ENCODE measurements at regions not wholly inside any gene's neighbourhood (a gene's known extent, or its start where the extent isn't known, plus 50 kb on each side); places are given as distances from the start of the nearest gene placed in this dataset.

- DNase-seq (ENCODE audit: low read depth): no peak
These were observed 61.7 kb upstream of the PSD2 start for GRCh38 chr5:139733698-139734538.

GRCh38 chr5:139734539-139734916, 61.1 kb upstream of the PSD2 start:
- DNase-seq (ENCODE audit: low read depth): no peak

- DNase-seq (ENCODE audit: low read depth): no peak
These were observed 57.1 kb upstream of the PSD2 start for GRCh38 chr5:139738193-139739149.

GRCh38 chr5:139739150-139739974, 56.2 kb upstream of the PSD2 start:
- DNase-seq (ENCODE audit: low read depth): no peak

- no peak for DNase-seq (ENCODE audit: low read depth)
These were observed 55.2 kb upstream of the PSD2 start for GRCh38 chr5:139740138-139740991.

- DNase-seq (ENCODE audit: low read depth): no peak
These were observed 54.5 kb upstream of the PSD2 start for GRCh38 chr5:139740992-139741672.

GRCh38 chr5:139741823-139742172, 53.8 kb upstream of the PSD2 start:
- no peak for DNase-seq (ENCODE audit: low read depth)

GRCh38 chr5:139742173-139742903, 53.3 kb upstream of the PSD2 start:
- no peak for DNase-seq (ENCODE audit: low read depth)

- no peak for DNase-seq (ENCODE audit: low read depth)
These were observed 52.4 kb upstream of the PSD2 start for GRCh38 chr5:139743001-139743771.

- no peak for DNase-seq (ENCODE audit: low read depth)
These were observed 51.8 kb upstream of the PSD2 start for GRCh38 chr5:139743804-139744203.

- DNase-seq (ENCODE audit: low read depth): no peak
These were observed 51.0 kb upstream of the PSD2 start for GRCh38 chr5:139744471-139745131.

GRCh38 chr5:139745132-139745799, 50.3 kb upstream of the PSD2 start:
- DNase-seq (ENCODE audit: low read depth): no peak

GRCh38 chr5:139745800-139746690, 49.6 kb upstream of the PSD2 start:
- DNase-seq (ENCODE audit: low read depth): peak; percentile 18

Measured in T-helper 22 cell (primary cell).